GM19452 (cell line): ENCODE measurements at regions not wholly inside any gene's neighbourhood (a gene's known extent, or its start where the extent isn't known, plus 50 kb on each side); places are given as distances from the start of the nearest gene placed in this dataset.

Experiments used
- ATAC-seq: cut with Tn5 transposase; IDR thresholded peaks from one replicate; pipeline ENCODE4 v1.9.1; 2021; ENCODE audit not compliant: unreplicated experiment

DNA sequence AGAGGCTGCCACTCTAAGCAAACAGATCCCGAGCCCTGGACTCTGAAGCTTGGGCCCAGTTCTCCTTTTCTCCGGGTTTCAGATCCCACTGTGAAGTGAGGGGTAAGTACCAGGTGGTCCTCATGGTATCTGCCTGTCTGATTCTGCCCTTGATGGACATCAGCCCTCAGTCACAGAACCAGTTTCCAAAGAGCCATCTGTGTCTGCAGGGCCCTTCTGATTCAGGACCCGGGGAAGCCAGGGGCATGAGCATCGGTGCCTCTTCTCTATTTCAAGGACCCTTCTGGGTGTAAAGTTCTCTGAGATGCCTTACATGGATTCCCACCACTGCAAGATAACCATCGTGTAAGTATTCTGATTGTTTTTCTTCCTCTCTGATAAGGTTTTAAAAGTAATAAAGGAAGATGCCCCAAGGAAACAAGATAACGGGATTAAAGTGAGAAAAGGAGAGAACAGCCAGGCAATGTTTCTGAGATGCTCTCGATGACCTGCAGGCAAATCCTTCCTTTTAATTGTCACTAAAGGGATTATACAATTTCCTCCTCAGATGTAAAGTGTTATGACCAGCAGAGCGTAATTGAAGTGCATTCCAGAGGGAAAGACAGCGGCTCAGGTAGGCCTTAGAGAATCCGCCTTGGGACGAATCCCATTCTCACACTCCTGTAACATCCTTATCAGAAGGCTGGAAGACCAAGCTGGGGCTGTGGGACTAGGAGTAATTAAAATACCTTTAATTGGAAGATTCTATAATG is 924.3 kb downstream of the TBC1D22A start:
- no peak for ATAC-seq

DNA sequence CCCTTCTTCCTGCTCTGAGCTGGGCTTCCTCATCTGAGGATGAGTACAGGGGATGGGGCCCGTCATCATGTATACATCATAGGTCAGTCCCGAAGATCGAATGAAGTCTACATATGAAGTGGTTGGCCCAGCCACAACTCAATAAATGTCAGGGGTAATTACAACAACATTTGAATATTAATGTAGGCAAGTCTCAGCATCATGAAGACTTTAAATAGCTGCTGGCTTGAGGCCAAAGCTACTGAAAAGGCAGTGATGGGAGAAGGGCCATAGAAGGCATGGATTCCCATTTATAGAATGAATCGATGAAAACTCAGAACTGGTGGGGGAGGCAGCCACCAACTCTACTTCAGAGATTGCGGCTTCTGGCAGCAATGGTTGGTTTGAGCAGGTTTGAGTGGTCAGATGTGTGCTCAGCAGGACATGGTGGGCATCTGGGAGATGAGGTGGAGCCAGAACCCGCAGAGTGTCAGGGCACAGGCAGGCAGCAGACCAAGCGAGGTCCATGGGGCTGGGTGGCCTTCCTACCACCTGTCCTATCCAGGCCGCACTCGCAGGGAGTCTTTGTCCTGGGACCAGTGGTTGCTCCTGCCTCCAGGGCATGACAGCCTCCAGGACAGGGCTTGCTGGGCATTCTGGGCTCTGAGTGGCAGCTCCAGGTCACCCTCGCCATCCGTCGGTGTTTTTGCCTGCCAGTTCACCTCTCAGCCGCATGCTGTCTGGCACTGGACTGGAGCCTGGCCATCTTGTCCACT is 919.1 kb downstream of the TBC1D22A start:
- ATAC-seq = no peak

DNA sequence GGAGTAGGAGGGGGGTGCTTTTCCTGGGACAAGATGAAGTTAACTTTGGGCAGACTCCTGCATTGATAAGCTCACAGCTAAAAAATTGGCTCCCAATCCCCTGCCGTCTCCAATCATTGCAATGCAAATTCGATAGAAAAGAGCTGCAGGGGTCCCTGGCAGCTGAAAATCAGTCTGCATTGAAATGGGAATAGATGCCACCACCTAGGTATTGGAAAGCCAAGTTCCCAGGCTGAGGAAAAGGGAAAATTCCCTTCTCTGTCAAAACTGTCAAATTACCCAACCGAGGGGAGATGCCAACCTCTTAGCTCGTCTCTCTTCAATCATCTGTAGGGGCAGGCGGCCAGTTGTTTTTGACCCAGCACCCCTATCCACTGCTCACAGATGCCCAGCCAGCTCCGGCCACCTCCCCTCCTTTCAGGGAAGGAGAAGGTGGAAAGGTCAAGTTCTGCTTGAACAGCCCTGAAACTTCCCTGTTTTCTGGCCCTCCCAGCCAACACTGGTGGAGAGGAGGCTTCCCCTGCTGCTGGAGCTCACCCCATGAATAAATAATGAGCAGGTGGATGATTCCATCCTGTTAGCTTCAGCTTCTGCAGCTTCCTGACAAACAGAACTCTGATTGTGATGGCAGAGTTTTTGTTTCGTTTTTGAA is 916.3 kb downstream of the TBC1D22A start:
- ATAC-seq = no peak

DNA sequence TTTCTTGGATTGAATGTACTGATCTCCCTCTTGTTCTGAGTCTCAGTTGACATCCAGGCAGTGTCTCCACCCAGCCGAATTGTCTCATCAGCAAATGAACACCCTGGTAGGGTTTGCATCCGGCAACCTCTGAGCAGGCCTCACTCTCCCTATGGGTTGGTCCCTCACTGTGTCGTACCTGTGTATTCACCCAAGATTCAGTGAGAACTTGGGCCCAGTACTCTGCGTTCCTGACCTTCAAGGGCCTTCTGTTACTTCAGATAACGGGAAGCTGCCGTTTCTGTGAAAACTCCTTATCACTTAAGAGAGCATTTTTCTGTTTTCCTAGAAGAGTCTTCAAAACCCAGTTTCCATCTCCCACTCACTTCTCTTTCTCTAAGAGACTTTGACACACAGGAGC is 915.6 kb downstream of the TBC1D22A start:
- no peak for ATAC-seq

DNA sequence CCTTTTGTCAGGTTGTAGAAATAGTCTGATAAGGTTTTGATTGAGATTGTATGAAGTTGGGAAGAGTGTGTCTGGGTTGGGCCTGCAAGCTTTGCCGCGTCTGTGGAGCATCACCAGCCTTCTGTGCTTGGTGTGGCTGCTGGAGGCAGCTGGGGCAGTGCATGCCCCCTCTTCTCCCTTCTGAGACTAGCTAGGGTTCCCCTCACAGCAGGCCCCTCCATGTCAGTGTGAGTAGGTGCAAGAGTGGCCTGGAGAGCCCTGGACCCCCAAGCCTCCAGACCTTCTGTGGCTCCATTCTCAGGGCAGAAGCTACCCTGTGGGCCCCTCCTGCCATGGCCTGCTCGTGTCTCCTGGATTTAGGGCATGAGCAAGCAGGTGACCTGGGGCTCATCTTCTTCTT is 914.2 kb downstream of the TBC1D22A start:
- no peak for ATAC-seq

DNA sequence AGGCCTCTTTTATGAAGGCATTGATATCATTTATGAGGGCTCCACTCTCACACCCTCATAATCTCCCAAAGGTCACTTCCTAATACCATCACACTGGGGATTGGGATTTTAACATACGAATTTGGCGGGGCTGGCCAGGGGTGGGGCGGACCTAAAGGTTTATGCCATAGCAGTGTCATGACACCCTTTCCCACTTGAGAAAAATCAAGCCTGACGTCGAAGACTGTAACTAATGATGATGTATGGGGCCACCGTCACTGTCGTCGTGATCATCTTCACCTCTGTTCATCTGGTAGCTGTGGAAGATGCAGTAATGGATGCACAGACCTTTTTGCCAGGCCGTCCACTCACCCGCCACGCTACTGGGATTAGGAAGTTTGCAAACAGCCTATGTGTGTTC is 912.1 kb downstream of the TBC1D22A start:
- ATAC-seq = no peak

DNA sequence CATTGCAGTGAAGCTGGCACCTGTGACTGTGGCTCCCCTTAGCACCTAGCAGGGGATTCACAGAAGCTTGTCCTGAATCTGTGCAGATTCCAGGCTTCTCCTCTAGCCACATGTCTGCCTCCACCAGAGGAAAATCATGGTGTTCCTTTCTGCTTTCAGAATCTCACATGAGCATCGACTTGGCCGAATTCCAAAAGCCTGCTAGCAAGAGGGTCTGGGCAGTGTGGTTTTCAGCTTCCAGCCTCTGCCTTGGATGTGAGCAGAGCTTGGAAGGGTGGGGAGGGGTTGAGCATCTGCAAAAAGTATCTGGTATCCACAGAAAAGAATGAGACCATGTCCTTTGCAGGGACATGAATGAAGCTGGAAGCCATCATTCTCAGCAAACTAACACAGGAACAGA is 911.1 kb downstream of the TBC1D22A start:
- no peak for ATAC-seq

DNA sequence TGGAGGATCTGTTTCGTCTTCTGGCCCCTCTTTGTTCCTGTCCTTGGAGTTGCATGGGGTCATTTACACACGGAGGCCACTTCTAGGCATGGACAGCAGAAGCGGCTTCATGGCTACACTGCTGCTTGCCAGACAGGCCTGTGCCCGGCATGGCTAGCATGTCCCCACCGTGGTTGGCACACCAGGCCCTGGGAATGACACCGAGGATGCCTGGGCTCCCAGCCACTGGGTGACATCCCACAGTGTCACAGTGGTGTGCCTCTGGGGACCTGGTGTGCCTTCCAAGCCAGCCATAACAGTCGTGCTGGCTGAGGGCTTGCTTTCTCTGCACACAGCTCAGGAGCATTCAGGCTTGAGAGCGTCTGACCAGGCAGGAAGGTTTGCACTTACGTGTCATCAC is 910.1 kb downstream of the TBC1D22A start:
- no peak for ATAC-seq

DNA sequence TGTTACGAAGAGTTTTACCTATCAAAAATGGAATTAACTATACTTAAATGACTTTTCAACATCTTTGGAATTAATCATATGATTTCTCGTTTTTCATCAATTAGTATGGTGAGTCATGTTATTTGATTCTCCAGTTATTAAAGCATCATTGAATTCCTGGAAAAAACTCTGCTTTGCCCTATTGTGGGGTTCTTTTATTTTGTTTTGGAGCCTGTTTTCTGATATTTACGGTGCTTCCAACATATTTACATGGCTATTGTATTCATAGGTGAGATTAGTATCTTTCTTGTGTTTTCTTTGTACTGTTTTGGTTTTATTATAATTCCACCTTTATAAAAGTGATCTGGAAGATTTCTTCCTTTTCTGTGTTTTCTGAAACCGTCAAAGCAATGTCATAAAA is 902.7 kb downstream of the TBC1D22A start:
- ATAC-seq = no peak

DNA sequence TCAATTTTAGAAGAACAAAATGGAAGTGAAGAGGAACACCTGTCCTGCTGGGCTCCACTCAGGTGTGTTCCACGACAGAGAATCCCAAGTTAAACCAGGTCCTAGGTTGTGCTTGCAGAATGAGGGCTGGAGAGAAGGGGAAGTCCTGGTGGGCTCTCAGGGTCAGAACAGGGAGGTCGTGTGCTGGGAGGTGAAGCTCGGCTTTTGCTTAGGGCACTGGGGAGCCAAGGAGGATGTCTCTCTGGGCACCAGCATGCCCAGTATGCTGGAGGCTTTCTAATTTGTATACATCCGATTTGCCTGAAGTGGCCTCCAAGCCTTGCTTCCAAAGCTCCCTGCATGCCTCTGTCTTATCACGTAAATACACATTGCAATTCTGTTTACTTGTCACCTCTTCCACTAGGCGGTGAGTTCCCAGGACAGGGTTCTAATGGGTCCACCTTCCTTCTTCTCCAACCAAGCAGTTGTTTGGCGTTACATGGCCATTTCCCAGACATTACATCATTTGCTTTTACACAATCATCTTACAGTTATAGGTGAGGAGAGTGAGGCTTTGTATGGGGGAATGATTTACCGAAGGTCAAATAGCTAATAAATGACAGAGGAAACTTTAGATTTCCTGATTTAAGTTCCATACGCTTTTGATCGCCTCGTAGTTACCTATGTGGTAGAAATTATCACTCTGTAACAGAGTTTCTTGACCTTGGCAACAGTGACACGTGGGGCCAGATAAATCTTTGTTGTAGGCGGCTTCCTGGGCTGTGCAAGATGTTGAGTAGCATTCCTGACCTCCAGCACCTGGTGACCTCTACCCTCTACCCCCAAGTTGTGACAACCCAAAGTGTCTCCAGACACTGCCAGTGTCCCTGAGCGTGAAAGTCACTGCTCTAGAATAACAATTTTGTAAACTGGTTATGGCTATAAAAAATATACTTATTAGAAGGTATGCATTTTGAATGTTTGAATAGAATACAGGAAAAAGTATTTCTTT is 901.5 kb downstream of the TBC1D22A start:
- ATAC-seq = no peak

DNA sequence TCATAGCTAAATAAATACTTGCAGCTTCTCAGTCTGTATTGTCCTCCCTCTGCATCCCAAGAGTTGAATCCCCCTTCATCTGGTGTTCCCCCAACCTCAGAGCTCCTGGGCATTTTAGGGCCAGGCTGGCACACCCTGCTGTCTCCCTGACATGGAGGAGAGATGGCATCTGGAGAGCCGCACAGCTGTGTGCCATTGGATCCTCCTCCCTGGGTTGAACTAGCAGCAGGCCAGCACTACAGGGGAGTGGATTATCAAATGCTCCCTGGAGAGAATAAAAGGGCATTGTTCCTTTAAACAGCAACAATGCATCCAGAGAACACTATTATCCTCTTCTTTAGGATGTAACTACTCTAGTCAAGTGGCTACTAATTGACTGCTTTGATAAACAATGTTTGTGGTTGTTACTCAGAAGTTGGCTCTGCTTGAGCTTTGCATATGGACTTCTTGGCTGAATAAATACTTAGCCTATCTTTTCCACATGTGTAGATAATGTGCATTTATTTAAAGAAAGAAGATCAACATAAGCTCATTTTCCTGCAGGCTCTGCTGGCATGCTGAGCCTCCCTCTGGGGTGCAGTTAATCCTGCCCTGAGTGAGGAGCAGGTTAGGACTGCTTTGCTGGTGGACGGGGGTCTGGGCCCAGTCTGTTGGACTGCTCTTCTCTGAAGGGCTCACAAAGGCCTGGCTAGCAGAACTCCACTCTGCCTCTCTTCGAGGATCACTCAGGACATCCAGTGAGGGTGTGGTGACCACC is 897.2 kb downstream of the TBC1D22A start:
- no peak for ATAC-seq

DNA sequence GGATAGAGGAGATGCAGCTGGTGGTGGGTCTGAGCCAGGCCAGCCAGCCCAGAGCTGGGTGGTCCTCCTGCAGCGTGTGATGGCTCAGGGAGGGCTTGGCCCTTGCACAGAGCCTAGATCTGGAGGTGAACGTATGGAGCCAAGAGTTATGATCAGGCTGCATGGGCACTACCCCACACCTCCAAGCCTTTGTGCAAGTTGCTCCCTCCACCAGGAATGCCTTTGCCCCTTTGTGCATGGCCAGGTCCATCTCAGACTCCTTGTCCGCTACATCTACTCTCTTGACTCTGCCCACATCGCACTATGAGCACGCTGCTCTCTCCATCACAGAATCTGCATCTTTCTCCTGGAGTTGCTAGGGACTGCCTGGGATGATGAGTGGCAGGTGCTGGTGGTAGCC is 895.7 kb downstream of the TBC1D22A start:
- no peak for ATAC-seq

DNA sequence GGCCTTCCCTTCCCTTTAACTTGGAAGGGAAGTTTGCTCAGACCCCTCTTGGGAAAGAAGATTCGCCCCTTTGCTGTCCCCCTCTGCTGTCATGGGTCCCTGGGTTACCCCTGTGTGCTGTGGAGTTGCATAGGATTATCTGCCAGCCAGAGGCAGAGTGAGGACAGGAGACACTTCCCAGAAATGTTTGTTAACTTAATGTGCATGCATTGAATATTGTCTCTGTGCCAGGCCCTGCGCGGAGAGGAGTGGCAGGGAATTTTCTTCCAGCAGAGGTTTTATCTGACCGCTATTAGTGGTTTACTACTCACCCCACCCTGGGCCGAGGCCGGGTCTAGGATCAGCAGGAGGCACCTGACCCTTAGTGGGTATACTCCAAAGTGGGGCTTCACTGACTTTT is 894.8 kb downstream of the TBC1D22A start:
- ATAC-seq = no peak

DNA sequence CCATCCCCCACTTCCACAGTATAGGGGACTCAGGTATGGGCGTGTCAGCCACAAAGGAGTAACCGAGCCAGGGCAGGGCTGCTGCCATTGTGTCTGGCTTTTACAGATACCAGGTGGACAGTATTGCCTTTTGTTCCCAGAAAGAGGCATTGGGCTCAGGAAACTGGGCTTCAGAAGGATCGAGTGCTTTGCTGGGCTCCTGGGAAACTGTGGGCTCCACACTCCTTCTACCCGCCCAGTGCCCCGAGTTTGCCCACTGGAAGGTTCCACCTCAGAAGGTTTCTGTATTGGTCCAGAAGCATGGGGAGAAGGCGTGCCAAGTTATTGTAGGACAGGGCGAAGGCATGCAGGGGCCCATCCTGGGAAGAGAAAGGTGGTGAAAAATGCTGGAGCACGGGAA is 894.4 kb downstream of the TBC1D22A start:
- ATAC-seq = no peak

DNA sequence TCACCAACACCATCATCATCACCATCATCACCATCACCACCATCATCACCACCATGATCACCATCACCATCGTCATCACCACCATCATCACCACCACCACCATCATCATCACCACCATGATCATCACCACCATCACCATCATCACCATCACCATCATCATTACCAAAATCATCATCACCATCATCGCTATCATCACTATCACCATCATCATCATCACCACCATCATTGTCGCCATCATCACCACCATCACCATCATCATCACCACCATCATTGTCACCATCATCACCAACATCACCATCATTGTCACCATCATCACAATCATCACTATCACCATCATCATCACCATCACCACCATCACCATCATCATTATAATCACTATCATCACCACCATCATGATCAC is 893.5 kb downstream of the TBC1D22A start:
- no peak for ATAC-seq

DNA sequence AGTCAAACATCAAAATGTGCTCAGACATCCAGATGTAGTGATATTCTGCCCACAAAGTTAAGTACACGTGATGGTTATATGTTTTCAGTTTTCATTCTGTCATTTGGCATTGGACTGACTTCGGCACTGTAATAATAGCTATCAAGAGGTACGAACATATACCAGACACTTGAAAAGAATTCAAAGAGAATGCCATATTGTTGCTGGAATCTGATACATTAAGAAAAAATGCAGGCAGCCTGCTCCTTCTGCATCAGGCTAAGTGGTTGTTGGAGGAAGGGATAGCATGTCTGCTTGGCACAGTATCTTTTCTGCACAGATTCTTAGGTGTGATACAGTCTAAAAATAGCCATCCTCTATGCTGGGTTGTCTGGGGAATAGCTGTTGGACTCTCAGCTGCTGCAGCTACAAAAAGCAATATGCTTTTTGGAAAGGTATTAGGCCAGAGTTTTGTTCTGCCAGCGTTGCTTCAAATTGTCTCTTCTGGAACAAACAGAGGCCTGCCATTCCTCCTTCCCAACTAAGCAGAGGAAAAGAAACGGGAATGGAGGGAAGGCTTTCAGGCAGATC is 892.6 kb downstream of the TBC1D22A start:
- no peak for ATAC-seq

DNA sequence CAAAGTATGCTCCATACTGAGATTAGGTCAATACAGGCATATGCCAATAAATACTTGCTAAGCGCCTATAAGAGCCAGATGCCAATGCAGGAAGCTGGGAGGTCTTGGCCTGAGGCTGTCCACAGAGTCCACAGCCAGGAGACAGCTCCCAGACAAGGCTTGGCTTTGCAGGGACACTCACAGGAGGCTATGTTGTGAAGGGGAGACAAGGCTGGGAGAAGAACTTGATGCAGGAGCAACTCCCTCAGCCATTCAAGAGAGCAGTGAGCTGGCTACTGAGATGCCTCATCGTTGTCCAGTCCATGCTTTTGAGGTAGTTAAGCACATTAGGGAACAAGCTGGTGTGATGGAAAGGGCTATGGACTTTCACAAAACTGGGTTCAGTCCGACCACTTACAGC is 891.5 kb downstream of the TBC1D22A start:
- ATAC-seq = no peak

DNA sequence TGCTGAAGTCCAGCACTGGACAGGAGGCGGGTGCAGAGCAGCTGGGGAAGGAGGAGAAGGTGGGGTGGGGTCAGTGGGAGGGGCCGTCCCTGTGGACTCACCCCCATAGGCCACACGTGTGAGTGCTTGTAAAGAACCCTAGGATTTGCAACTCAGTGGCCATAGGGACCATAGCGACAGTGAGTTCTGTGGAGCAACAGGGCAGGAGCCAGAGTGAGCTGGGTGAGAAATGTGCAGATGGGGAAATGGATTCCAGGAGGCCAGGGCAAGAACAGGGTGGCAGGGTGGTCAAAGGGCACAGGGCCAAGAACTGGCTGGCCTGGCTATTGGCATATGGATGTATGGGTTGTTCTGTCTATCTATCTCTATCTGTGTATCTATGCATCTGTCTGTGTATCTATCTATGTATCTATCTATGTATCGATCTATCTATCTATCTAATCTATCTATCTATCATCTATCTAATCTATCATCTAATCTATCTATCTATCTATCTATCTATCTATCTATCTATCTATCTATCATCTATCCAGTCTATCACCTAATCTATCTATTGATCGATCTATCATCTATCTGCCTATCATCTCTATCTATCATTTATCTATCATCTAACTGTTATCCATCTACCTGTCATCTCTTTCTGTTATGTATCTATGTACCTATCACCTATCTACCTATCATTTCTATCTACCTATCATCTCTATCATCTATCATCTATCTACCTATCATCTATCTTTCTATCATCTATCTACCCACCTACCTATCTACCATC is 889.0 kb downstream of the TBC1D22A start:
- no peak for ATAC-seq

DNA sequence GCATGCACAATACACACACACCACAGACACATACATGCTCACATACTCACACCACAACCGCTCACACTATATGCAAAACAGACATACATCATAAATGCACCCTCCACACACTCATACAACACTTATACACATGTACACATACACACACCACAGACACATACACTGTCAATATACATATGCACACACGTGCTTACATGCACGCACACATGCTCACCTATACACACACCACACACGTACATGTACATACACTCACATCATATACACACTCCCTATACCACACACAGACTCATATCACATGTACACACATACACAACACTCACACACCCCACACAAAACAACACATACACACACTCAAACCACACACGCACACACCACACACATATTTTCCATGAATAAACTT is 885.3 kb downstream of the TBC1D22A start:
- no peak for ATAC-seq
